DOHH2 (cell line): ENCODE measurements at regions not wholly inside any gene's neighbourhood (a gene's known extent, or its start where the extent isn't known, plus 50 kb on each side); places are given as distances from the start of the nearest gene placed in this dataset.
"Not testable (repeated sequence)": the region's sequence is repeated elsewhere in the genome, so short reads cannot be mapped to it uniquely, and the experiment has no call there.

ENCODE experiments used
- H3F3A ChIP-seq: fragments of 200-600 bp; sonication (generic), shearing (Covaris generic); 2 replicates; pipeline ENCODE4 v1.6.0; 2016; ENCODE audit warnings: antibody characterized with exemption, mild to moderate bottlenecking; ENCODE audit not compliant: control insufficient read depth, insufficient read depth
- H3K27ac ChIP-seq: fragments of 200-600 bp; sonication (generic); 2 replicates; pipeline ENCODE4 v1.5.1; 2014; ENCODE audit warnings: low read depth, mild to moderate bottlenecking, low read length, moderate library complexity
- H3K27me3 ChIP-seq: fragments of 200-600 bp; sonication (generic); 2 replicates; pipeline ENCODE4 v1.6.1; 2014; ENCODE audit warnings: mild to moderate bottlenecking, low read length, mixed read lengths; ENCODE audit not compliant: control insufficient read depth
- H3K36me3 ChIP-seq: fragments of 200-600 bp; sonication (generic); 2 replicates; pipeline ENCODE4 v1.6.1; 2014; ENCODE audit warnings: mild to moderate bottlenecking, low read length, moderate library complexity, mixed read lengths; ENCODE audit not compliant: control insufficient read depth
- H3K4me1 ChIP-seq: fragments of 200-600 bp; sonication (generic); 2 replicates; pipeline ENCODE4 v1.6.1; 2014; ENCODE audit warnings: mild to moderate bottlenecking, low read length, mixed read lengths; ENCODE audit not compliant: control insufficient read depth
- H3K4me2 ChIP-seq: fragments of 200-600 bp; sonication (generic); 2 replicates; pipeline ENCODE4 v1.6.0; 2014; ENCODE audit warnings: mild to moderate bottlenecking, low read length, moderate library complexity
- H3K4me3 ChIP-seq: fragments of 200-600 bp; sonication (generic); 2 replicates; pipeline ENCODE4 v1.5.1; 2014; ENCODE audit warnings: mild to moderate bottlenecking, low read length, mixed read lengths
- H3K79me2 ChIP-seq: fragments of 200-600 bp; sonication (generic); 2 replicates; pipeline ENCODE4 v1.6.1; 2014; ENCODE audit warnings: mild to moderate bottlenecking, low read length, mixed read lengths; ENCODE audit not compliant: control insufficient read depth
- H3K9me2 ChIP-seq: fragments of 200-600 bp; sonication (generic); replicated peaks from 2 replicates; pipeline ENCODE4 v1.6.1; 2014; ENCODE audit warnings: mild to moderate bottlenecking, low read length, mixed read lengths; ENCODE audit not compliant: control insufficient read depth
- H3K9me3 ChIP-seq: fragments of 200-600 bp; sonication (generic); 2 replicates; pipeline ENCODE4 v1.6.1; 2014; ENCODE audit warnings: antibody characterized with exemption, low read length, mixed read lengths; ENCODE audit not compliant: control insufficient read depth, insufficient read depth
- H4K20me1 ChIP-seq: fragments of 200-600 bp; sonication (generic); 2 replicates; pipeline ENCODE4 v1.6.0; 2014; ENCODE audit warnings: low read depth, mild to moderate bottlenecking, antibody characterized with exemption, low read length, moderate library complexity; ENCODE audit not compliant: control insufficient read depth, insufficient read depth
- EZH2phosphoT487 ChIP-seq: fragments of 200-600 bp; sonication (generic); IDR thresholded peaks from 2 replicates; pipeline ENCODE4 v1.6.1; 2017; ENCODE audit warnings: borderline replicate concordance, mild to moderate bottlenecking, antibody characterized with exemption, low read length, moderate library complexity, mixed read lengths
- TF ChIP-seq, protein P1 (sequence below): fragments of 200-600 bp; sonication (generic); IDR thresholded peaks from one replicate; pipeline ENCODE4 v1.5.1; 2014; ENCODE audit warnings: antibody characterized with exemption, mild to moderate bottlenecking, low read depth, low read length; ENCODE audit not compliant: poor library complexity, severe bottlenecking

DNA sequence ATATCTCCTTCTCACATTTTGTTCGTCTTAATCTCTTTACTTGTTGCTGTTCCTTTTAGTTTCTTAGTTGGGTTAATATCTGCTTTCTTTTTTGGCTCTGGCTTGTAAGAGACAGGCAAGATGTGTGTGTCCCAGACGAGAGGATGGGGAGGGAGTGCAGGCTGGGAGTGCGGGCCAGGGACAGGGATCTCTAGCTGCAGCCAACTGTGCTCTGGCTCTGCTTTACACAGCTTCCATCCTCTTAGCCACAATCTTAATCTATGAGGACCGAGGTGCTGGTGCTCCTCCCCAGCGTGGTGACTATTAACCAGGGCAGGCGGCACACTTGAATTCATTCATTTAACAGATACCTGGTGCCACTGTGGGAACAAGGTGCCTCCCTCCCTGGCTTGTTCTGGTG is 70.9 kb upstream of the WASF3 start:
- Histone ChIP-seq H3K4me1 (peaks cover 21% of the 10 kb centered on the region), H3K9me2 (no peaks in the 10 kb centered on the region), H3K79me2 (no peaks in the 10 kb centered on the region), H3K4me3 (no peak overlapping the region), H4K20me1 (no peaks in the 10 kb centered on the region), H3K36me3 (no peaks in the 10 kb centered on the region), H3K9me3 (no peaks in the 10 kb centered on the region), H3F3A (no peaks in the 10 kb centered on the region), H3K27ac (no peak overlapping the region), H3K4me2 (no peak overlapping the region), H3K27me3 (no peaks in the 10 kb centered on the region; the same call in 1 of the 2 replicates)
- no peak for TF ChIP-seq EZH2phosphoT487
- TF ChIP-seq, protein P1, sequence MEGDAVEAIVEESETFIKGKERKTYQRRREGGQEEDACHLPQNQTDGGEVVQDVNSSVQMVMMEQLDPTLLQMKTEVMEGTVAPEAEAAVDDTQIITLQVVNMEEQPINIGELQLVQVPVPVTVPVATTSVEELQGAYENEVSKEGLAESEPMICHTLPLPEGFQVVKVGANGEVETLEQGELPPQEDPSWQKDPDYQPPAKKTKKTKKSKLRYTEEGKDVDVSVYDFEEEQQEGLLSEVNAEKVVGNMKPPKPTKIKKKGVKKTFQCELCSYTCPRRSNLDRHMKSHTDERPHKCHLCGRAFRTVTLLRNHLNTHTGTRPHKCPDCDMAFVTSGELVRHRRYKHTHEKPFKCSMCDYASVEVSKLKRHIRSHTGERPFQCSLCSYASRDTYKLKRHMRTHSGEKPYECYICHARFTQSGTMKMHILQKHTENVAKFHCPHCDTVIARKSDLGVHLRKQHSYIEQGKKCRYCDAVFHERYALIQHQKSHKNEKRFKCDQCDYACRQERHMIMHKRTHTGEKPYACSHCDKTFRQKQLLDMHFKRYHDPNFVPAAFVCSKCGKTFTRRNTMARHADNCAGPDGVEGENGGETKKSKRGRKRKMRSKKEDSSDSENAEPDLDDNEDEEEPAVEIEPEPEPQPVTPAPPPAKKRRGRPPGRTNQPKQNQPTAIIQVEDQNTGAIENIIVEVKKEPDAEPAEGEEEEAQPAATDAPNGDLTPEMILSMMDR = no peak

DNA sequence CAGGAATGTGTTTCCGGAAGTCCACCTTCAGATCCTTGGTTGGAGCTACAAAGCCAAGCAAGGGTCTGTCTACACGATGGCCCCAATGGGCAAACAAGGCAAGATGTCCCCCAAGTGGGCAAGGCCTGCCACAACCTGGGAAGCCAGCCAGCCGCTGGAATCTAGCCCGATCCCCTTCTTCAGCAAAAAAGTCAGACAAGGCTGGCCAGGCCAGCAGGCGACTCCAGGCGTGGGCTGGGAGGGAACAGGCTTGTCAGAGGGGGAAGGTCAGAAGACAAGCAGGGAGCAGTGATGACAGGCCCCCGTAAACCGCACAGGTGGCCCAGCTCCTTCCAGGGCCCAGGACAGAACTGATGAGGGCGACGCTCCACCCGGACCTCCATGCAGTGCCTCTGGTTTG is 69.7 kb upstream of the WASF3 start:
- no peaks in the 10 kb centered on the region for H4K20me1 ChIP-seq
- no peak overlapping the region for H3K4me2 ChIP-seq

DNA sequence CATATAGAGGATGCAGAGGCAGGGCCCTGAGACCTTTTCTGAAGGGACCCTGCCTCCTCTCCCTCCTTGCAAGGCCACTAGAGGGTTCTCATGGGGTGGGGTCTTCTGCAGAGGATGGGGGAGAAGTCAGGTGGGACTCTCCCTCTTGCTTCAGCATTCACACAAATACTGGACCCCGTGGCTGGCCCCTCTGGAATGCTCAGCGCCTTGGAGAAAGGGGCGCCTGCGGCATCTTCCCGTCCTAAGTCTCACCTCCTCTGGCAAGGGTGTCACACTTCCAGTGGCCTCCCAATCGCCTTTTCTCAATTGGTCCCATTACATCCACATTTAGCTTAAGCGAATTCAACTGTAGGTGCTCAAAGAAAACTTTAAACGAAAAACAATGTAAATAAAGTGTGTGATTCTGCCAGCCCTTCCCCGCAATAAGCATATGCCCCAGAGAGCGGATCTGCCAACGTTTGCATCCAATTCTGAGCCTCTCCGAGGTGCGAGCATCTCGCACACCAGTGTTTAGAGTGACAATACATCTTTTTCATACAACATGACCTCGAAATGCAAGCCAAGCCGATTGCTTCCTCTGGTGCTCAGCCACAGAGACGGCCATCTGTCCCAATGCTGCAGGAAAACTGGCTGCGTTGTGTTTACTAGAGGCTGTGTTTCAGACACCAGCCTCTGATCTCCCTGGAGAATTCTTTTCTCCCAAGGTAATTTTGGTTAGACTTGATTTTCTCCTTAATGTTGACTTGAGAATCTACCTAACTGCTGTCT is 69.1 kb upstream of the WASF3 start:
- TF ChIP-seq, protein P1 = no peak
- no peak for TF ChIP-seq EZH2phosphoT487
- Histone ChIP-seq H3K27me3 (no peaks in the 10 kb centered on the region; the same call in 1 of the 2 replicates), H3K27ac (no peak overlapping the region)

More for the DNA sequence above, 69.7 kb upstream of the WASF3 start:
- Histone ChIP-seq H3F3A (no peaks in the 10 kb centered on the region), H3K4me3 (no peak overlapping the region), H3K27ac (no peak overlapping the region), H3K27me3 (no peaks in the 10 kb centered on the region; the same call in 1 of the 2 replicates), H3K9me3 (no peaks in the 10 kb centered on the region), H3K79me2 (no peaks in the 10 kb centered on the region), H3K9me2 (no peaks in the 10 kb centered on the region), H3K36me3 (no peaks in the 10 kb centered on the region), H3K4me1 (peaks cover 15% of the 10 kb centered on the region)
- no peak for TF ChIP-seq EZH2phosphoT487
- TF ChIP-seq, protein P1 = no peak

DNA sequence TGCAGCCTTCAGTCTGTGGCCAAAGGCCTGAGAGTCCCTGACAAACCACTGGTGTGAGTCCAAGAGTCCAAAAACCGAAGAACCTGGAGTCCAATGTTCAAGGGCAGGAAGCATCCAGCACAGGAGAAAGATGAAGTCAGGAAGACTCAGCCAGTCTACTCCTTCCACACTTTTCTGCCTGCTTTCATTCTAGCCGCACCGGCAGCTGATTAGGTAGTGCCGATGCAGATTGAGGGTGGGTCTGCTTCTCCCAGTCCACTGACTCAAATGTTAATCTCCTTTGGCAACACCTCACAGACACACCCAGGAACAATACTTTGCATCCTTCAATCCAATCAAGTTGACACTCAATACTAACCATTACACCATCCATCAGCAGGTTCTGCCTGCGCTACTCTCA is 65.2 kb upstream of the WASF3 start:
- H3K27ac ChIP-seq, H3K4me2 ChIP-seq, H3F3A ChIP-seq, H3K79me2 ChIP-seq, H3K9me3 ChIP-seq, H4K20me1 ChIP-seq, H3K4me1 ChIP-seq, H3K36me3 ChIP-seq, H3K9me2 ChIP-seq, H3K27me3 ChIP-seq, H3K4me3 ChIP-seq: not testable (repeated sequence)

More for the DNA sequence above, 69.1 kb upstream of the WASF3 start:
- Histone ChIP-seq H3F3A (no peaks in the 10 kb centered on the region), H3K4me2 (no peak overlapping the region), H3K9me2 (no peaks in the 10 kb centered on the region), H3K79me2 (no peaks in the 10 kb centered on the region), H3K4me1 (peaks cover 9% of the 10 kb centered on the region), H3K4me3 (no peak overlapping the region), H3K9me3 (no peaks in the 10 kb centered on the region), H4K20me1 (no peaks in the 10 kb centered on the region), H3K36me3 (no peaks in the 10 kb centered on the region)
